Caco-2 (cell line): ENCODE measurements at regions not wholly inside any gene's neighbourhood (a gene's known extent, or its start where the extent isn't known, plus 50 kb on each side); places are given as distances from the start of the nearest gene placed in this dataset.
"Not testable (repeated sequence)": the region's sequence is repeated elsewhere in the genome, so short reads cannot be mapped to it uniquely, and the experiment has no call there.

Source experiments
- BruUV-seq: library from RNA; stranded (reverse); fragments of 400-500 nt; replicated peaks from 2 replicates; lab custom pipeline; 2021; lab: Mats Ljungman, UMichigan
- CTCF ChIA-PET: fragments of 300-600 bp; sonication (Branson Sonifier 250); formaldehyde crosslinking; loops from one replicate; lab custom pipeline; 2022; ENCODE audit warnings: antibody characterized with exemption; lab: Charles Lee
- POLR2A ChIA-PET: fragments of 300-600 bp; sonication (Branson Sonifier 250); formaldehyde crosslinking; loops from one replicate; lab custom pipeline; 2022; ENCODE audit warnings: antibody characterized with exemption; lab: Charles Lee
- DNase-seq, 2 experiments: peaks; one replicate each; pipeline versions ENCODE4 v3.0.0 to v3.0.0-alpha.2; 2020 to 2022
- H3K27me3 ChIP-seq: replicated peaks from 2 replicates; pipeline ENCODE4 v1.6.0; 2011; ENCODE audit warnings: low read length; ENCODE audit not compliant: control insufficient read depth, insufficient read depth
- H3K36me3 ChIP-seq: 2 replicates; pipeline ENCODE4 v1.5.1; 2011; ENCODE audit warnings: low read length; ENCODE audit not compliant: control insufficient read depth, insufficient read depth
- H3K4me1 ChIP-seq: fragments of 250-450 bp; sonication (Bioruptor Pico); 2 replicates; pipeline ENCODE4 v1.5.1; 2020; ENCODE audit warnings: mild to moderate bottlenecking
- H3K4me3 ChIP-seq: 2 replicates; pipeline ENCODE4 v1.5.1; 2011; ENCODE audit warnings: low read depth, mild to moderate bottlenecking, control low read depth, low read length
- H3K9me3 ChIP-seq: fragments of 250-450 bp; sonication (Bioruptor Pico); 2 replicates; pipeline ENCODE4 v1.5.1; 2020; ENCODE audit warnings: mild to moderate bottlenecking, moderate library complexity
- H3K27ac Mint-ChIP-seq: one replicate; pipeline ENCODE4 v1.8.0; 2022; ENCODE audit warnings: mixed read lengths; ENCODE audit not compliant: unreplicated experiment
- H3K27me3 Mint-ChIP-seq: one replicate; pipeline ENCODE4 v1.8.0; 2022; ENCODE audit warnings: mixed read lengths; ENCODE audit not compliant: insufficient read depth, unreplicated experiment
- H3K36me3 Mint-ChIP-seq: one replicate; pipeline ENCODE4 v1.8.0; 2022; ENCODE audit warnings: mild to moderate bottlenecking, mixed read lengths; ENCODE audit not compliant: insufficient read depth, unreplicated experiment
- H3K4me1 Mint-ChIP-seq: one replicate; pipeline ENCODE4 v1.8.0; 2022; ENCODE audit warnings: low read depth, mixed read lengths; ENCODE audit not compliant: unreplicated experiment
- H3K4me3 Mint-ChIP-seq: one replicate; pipeline ENCODE4 v1.8.0; 2022; ENCODE audit warnings: mild to moderate bottlenecking, moderate library complexity, mixed read lengths; ENCODE audit not compliant: unreplicated experiment
- H3K9me3 Mint-ChIP-seq: one replicate; pipeline ENCODE4 v1.8.0; 2022; ENCODE audit warnings: mixed read lengths; ENCODE audit not compliant: unreplicated experiment
- intact Hi-C: fragments of 100-400 bp; cut with micrococcal nuclease; formaldehyde crosslinking; loops from one replicate; pipeline ENCODE4 v1.10.0; 2022; ENCODE audit not compliant: unreplicated experiment
- TF ChIP-seq, protein P1 (sequence below), 2 experiments: fragments of 200-600 bp in 1 of 2; IDR thresholded peaks; 1 replicate in 1 of 2; 2 replicates in 1 of 2; pipeline versions ENCODE4 v1.5.1 to v1.8.0; 2011 to 2022; ENCODE audit warnings: antibody characterized with exemption in 1 of 2, control low read depth in 1 of 2, inconsistent platforms in 1 of 2, low read depth in 1 of 2, low read length in 1 of 2, mild to moderate bottlenecking in 1 of 2, moderate library complexity in 1 of 2; ENCODE audit not compliant: insufficient read depth in 1 of 2, severe bottlenecking in 1 of 2, unreplicated experiment in 1 of 2

DNA sequence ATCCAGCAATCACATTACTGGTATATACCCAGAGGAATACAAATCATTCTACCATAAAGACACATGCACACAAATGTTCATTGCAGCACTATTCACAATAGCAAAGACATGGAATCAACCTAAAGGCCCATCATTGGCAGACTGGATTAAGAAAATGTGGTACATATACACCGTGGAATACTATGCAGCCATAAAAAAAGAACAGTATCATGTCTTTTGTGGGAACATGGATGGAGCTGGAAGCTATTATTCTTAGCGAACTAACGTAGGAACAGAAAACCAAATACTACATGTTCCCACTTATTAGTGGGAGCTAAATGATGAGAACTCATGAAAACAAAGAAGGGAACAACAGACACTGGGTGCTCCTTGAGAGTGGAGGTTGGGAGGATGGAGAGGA lies 60.9 kb downstream of the PGRMC1 start:
- H3K27ac Mint-ChIP-seq, DNase-seq, H3K4me3 Mint-ChIP-seq, H3K4me3 ChIP-seq, H3K4me1 Mint-ChIP-seq, H3K9me3 ChIP-seq, H3K27me3 ChIP-seq, H3K27me3 Mint-ChIP-seq, H3K4me1 ChIP-seq, H3K9me3 Mint-ChIP-seq, POLR2A ChIA-PET, H3K36me3 ChIP-seq, CTCF ChIA-PET, BruUV-seq, H3K36me3 Mint-ChIP-seq: not testable (repeated sequence)
- intact Hi-C loops = loop anchor here (10.0 kb wide), 1 partner anchor 118 kb away; no protein-coding TSS in a partner anchor

DNA sequence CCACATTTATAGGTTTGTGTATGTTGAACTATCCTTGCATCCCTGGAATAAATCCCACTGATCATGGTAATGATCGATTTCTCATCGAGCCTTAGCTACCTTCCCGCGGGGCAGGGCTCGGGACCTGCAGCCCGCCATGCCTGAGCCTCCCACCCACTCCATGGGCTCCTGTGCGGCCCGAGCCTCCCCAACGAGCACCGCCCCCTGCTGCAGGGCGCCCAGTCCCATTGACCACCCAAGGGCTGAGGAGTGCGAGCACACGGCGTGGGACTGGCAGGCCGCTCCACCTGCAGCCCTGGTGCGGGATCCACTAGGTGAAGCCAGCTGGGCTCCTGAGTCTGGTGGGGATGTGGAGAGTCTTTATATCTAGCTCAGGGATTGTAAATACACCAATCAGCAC lies 63.7 kb downstream of the PGRMC1 start:
- H3K9me3 ChIP-seq, BruUV-seq: not testable (repeated sequence)
- intact Hi-C loops = loop anchor here (10.0 kb wide), 1 partner anchor 115 kb away; no protein-coding TSS in a partner anchor

DNA sequence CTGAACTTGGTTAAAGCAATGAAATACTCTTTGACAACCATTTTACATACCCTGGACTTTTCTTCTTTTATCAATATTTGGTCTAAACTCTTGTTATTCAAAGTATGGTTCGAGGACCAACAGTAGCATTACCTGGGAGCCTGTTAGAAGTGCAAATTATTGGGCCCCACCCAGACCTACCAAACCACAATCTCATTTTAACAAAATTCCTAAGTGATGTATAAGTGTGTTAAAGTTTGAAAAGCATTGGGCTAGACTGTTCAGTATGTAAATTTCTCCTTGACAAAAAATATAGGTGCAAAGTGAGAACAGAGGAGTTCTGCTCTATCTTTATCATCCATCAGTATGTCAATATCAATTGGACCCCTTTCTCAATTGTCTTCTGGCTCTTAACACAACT lies 67.1 kb downstream of the PGRMC1 start:
- intact Hi-C loops = no loop called here
- Mint-ChIP-seq H3K27me3 (no peaks in the 10 kb centered on the region), H3K4me3 (no peak overlapping the region), H3K36me3 (no peaks in the 10 kb centered on the region), H3K4me1 (no peaks in the 10 kb centered on the region), H3K9me3 (no peaks in the 10 kb centered on the region), H3K27ac (no peak overlapping the region)
- H3K9me3 ChIP-seq = no peaks in the 10 kb centered on the region
- TF ChIP-seq, protein P1, sequence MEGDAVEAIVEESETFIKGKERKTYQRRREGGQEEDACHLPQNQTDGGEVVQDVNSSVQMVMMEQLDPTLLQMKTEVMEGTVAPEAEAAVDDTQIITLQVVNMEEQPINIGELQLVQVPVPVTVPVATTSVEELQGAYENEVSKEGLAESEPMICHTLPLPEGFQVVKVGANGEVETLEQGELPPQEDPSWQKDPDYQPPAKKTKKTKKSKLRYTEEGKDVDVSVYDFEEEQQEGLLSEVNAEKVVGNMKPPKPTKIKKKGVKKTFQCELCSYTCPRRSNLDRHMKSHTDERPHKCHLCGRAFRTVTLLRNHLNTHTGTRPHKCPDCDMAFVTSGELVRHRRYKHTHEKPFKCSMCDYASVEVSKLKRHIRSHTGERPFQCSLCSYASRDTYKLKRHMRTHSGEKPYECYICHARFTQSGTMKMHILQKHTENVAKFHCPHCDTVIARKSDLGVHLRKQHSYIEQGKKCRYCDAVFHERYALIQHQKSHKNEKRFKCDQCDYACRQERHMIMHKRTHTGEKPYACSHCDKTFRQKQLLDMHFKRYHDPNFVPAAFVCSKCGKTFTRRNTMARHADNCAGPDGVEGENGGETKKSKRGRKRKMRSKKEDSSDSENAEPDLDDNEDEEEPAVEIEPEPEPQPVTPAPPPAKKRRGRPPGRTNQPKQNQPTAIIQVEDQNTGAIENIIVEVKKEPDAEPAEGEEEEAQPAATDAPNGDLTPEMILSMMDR (IDR thresholded peaks at IDR 0.05; ENCODE audit: insufficient read depth in 1 of 2, low read depth in 1 of 2, low read length in 1 of 2, severe bottlenecking in 1 of 2, unreplicated experiment in 1 of 2) = no peak
- H3K36me3 ChIP-seq = no peaks in the 10 kb centered on the region
- ChIA-PET POLR2A (no interaction called here), CTCF (no interaction called here)
- no TSS peak for BruUV-seq
- H3K4me1 ChIP-seq = no peaks in the 10 kb centered on the region
- H3K4me3 ChIP-seq = no peak overlapping the region
- no peaks in the 10 kb centered on the region for H3K27me3 ChIP-seq
- DNase-seq = no peak

More for the DNA sequence above, 63.7 kb downstream of the PGRMC1 start:
- H3K4me3 Mint-ChIP-seq, POLR2A ChIA-PET, H3K27me3 ChIP-seq, H3K9me3 Mint-ChIP-seq, H3K4me1 Mint-ChIP-seq, CTCF ChIA-PET, H3K27me3 Mint-ChIP-seq, DNase-seq, H3K4me3 ChIP-seq, H3K36me3 ChIP-seq, H3K27ac Mint-ChIP-seq, H3K4me1 ChIP-seq, H3K36me3 Mint-ChIP-seq: not testable (repeated sequence)

DNA sequence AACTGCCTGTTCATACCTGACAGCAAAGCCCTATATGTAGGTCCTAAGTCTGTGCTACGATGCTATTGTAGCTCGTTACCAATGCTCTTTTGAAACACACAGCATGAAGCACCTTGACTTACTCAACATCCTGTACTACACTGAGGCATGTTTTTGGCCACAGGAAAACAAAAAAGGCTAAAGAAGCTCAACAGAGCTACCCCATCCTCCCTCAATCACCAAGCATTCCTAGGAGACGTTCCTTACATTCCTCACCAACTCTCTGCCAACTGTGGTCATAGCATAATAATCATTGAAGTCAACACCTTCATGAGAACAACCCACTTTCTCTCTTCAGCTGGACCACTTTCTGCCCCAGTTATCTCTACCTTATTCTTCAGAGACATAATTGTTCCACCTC lies 73.7 kb upstream of the SLC25A43 start:
- Mint-ChIP-seq H3K4me3 (no peak overlapping the region), H3K27ac (no peak overlapping the region), H3K9me3 (no peaks in the 10 kb centered on the region), H3K36me3 (no peaks in the 10 kb centered on the region), H3K4me1 (no peaks in the 10 kb centered on the region), H3K27me3 (no peaks in the 10 kb centered on the region)
- CTCF ChIA-PET = no interaction called here
- intact Hi-C loops = no loop called here
- TF ChIP-seq, protein P1 (IDR thresholded peaks at IDR 0.05; ENCODE audit: insufficient read depth in 1 of 2, low read depth in 1 of 2, low read length in 1 of 2, severe bottlenecking in 1 of 2, unreplicated experiment in 1 of 2) = no peak
- POLR2A ChIA-PET = no interaction called here
- Histone ChIP-seq H3K36me3 (no peaks in the 10 kb centered on the region), H3K4me3 (no peak overlapping the region), H3K4me1 (no peaks in the 10 kb centered on the region), H3K27me3 (no peaks in the 10 kb centered on the region), H3K9me3 (no peaks in the 10 kb centered on the region)
- no TSS peak for BruUV-seq
- no peak for DNase-seq

DNA sequence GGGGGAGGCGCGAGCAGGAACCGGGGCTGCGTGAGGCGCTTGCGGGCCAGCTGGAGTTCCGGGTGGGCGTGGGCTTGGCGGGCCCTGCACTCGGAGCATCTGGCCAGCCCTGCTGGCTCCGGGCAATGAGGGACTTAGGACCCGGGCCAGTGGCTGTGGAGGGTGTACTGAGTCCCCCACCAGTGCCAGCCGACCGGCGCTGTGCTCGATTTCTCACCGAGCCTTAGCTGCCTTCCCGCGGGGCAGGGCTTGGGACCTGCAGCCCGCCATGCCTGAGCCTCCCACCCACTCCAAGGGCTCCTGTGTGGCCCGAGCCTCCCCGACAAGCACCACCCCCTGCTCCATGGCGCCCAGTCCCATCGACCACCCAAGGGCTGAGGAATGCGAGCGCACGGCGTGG lies 67.3 kb upstream of the SLC25A43 start:
- H3K4me1 ChIP-seq, DNase-seq, H3K9me3 ChIP-seq, H3K4me3 Mint-ChIP-seq, H3K27me3 Mint-ChIP-seq, H3K9me3 Mint-ChIP-seq, H3K27me3 ChIP-seq, POLR2A ChIA-PET, H3K27ac Mint-ChIP-seq, BruUV-seq, H3K36me3 ChIP-seq, H3K4me3 ChIP-seq, H3K36me3 Mint-ChIP-seq, intact Hi-C loops, CTCF ChIA-PET, H3K4me1 Mint-ChIP-seq: not testable (repeated sequence)
